Upper lobe of left lung (tissue), 6 donors: ENCODE measurements at regions not wholly inside any gene's neighbourhood (a gene's known extent, or its start where the extent isn't known, plus 50 kb on each side); places are given as distances from the start of the nearest gene placed in this dataset.

Experiments used
- ATAC-seq, 2 donors: fragments of 200-7000 bp; cut with Tn5 transposase; one replicate each; pipeline ENCODE4 v1.9.1; 2022; ENCODE audit warnings: mild to moderate bottlenecking in 2 of 2, moderate library complexity in 2 of 2; ENCODE audit not compliant: low FRiP score in 2 of 2
- DNase-seq, 2 donors: peaks; one replicate each; pipeline ENCODE4 v3.0.0-alpha.2; 2019 to 2020
- H3K27ac ChIP-seq, 4 donors: fragments of 200-600 bp; sonication (generic); one replicate each; pipeline ENCODE4 v1.5.1; 2016 to 2019
- H3K27me3 ChIP-seq, 4 donors: fragments of 200-600 bp; sonication (generic); one replicate each; pipeline ENCODE4 v1.5.1; 2017 to 2019
- H3K36me3 ChIP-seq, 4 donors: fragments of 200-600 bp; sonication (generic); one replicate each; pipeline ENCODE4 v1.5.1; 2016 to 2019
- H3K4me1 ChIP-seq, 4 donors: fragments of 200-600 bp; sonication (generic); one replicate each; pipeline ENCODE4 v1.5.1; 2018 to 2019
- H3K4me3 ChIP-seq, 4 donors: fragments of 200-600 bp; sonication (generic); one replicate each; pipeline ENCODE4 v1.5.1; 2017 to 2019; ENCODE audit warnings: mild to moderate bottlenecking in 2 of 4, moderate library complexity in 1 of 4
- H3K9me3 ChIP-seq, 4 donors: fragments of 200-600 bp; sonication (generic); one replicate each; pipeline ENCODE4 v1.5.1; 2018 to 2019
- EP300 ChIP-seq, 4 donors: sonication (generic); formaldehyde crosslinking; IDR thresholded peaks; one replicate each; pipeline ENCODE4 v1.5.1; 2017; ENCODE audit warnings: antibody characterized with exemption in 4 of 4, control low read depth in 2 of 4
- POLR2A ChIP-seq, 4 donors: fragments of 450-650 bp; IDR thresholded peaks; one replicate each; pipeline ENCODE4 v1.5.1; 2016 to 2017; ENCODE audit warnings: antibody characterized with exemption in 4 of 4, mild to moderate bottlenecking in 2 of 4
- POLR2AphosphoS5 ChIP-seq, 2 donors: sonication (generic); formaldehyde crosslinking; IDR thresholded peaks; one replicate each; pipeline ENCODE4 v1.5.1; 2017; ENCODE audit warnings: antibody characterized with exemption in 2 of 2
- WGBS, 2 donors: methylation state at CpG; one replicate each; pipeline ENCODE4 v1.1.5; 2017 to 2018; 5-methylcytosine and 5-hydroxymethylcytosine counted together
- TF ChIP-seq, protein P1 (sequence below), 6 experiments: fragments of 450-650 bp in 4 of 6; fragments of 200-600 bp in 2 of 6; sonication (generic) in 2 of 6; IDR thresholded peaks; one replicate each; pipeline ENCODE4 v1.5.1; 2016 to 2019; ENCODE audit warnings: antibody characterized with exemption in 6 of 6
- donor health status: DM: no; HTN: no; CAD: no; lungs with moderate emphysema.
- donor health status: DM: no; HTN: yes; CAD: no; lungs with severe emphysema.

DNA sequence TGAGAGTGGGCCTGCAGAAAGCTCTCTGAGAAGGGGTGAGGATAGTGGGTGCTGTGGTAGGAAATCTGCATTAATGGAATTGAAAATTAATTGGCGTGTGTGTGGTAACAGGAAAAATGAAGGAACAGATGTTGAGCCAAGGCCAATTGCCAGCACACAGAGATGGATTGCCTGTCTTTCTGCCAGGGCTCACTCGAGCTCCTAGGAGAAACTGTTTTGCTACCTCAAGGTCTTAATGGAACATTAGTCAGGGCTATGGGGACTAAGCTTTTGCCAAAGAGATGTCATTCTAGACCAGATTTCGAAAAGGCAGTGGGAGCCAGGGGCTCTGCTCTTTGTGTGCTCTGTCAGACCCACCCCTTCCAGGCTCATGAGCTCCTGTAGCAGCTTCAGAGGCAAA lies 124.0 kb upstream of the EFNA5 start:
- TF ChIP-seq, protein P1, sequence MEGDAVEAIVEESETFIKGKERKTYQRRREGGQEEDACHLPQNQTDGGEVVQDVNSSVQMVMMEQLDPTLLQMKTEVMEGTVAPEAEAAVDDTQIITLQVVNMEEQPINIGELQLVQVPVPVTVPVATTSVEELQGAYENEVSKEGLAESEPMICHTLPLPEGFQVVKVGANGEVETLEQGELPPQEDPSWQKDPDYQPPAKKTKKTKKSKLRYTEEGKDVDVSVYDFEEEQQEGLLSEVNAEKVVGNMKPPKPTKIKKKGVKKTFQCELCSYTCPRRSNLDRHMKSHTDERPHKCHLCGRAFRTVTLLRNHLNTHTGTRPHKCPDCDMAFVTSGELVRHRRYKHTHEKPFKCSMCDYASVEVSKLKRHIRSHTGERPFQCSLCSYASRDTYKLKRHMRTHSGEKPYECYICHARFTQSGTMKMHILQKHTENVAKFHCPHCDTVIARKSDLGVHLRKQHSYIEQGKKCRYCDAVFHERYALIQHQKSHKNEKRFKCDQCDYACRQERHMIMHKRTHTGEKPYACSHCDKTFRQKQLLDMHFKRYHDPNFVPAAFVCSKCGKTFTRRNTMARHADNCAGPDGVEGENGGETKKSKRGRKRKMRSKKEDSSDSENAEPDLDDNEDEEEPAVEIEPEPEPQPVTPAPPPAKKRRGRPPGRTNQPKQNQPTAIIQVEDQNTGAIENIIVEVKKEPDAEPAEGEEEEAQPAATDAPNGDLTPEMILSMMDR (IDR thresholded peaks at IDR 0.05): no peak
- no peak for TF ChIP-seq POLR2A (IDR thresholded peaks at IDR 0.05)
- TF ChIP-seq EP300 (IDR thresholded peaks at IDR 0.05): no peak
- no peak for TF ChIP-seq POLR2AphosphoS5 (IDR thresholded peaks at IDR 0.05)

GRCh38 chr5:107792940-107793339 lies 122.2 kb upstream of the EFNA5 start:
- Histone ChIP-seq H3K36me3 (no peaks in the 10 kb centered on the region), H3K27me3 (no peaks in the 10 kb centered on the region), H3K9me3 (no peaks in the 10 kb centered on the region), H3K4me3 (no peak overlapping the region), H3K27ac (no peak overlapping the region), H3K4me1 (no peaks in the 10 kb centered on the region)
- TF ChIP-seq POLR2A (IDR thresholded peaks at IDR 0.05) (no peak), EP300 (IDR thresholded peaks at IDR 0.05) (no peak), POLR2AphosphoS5 (IDR thresholded peaks at IDR 0.05) (no peak)
- TF ChIP-seq, protein P1 (IDR thresholded peaks at IDR 0.05): no peak
- ATAC-seq (no peak), DNase-seq (no peak)

More for the DNA sequence above, 124.0 kb upstream of the EFNA5 start:
- no peak overlapping the region for H3K4me3 ChIP-seq
- H3K36me3 ChIP-seq: no peaks in the 10 kb centered on the region
- DNase-seq (no peak), ATAC-seq (no peak)
- no peaks in the 10 kb centered on the region for H3K9me3 ChIP-seq
- 68 to 71% methylated on average over 3 of the region's 3 CpGs for WGBS, 2 donors
- no peaks in the 10 kb centered on the region for H3K27me3 ChIP-seq
- no peaks in the 10 kb centered on the region for H3K4me1 ChIP-seq
- no peak overlapping the region for H3K27ac ChIP-seq

DNA sequence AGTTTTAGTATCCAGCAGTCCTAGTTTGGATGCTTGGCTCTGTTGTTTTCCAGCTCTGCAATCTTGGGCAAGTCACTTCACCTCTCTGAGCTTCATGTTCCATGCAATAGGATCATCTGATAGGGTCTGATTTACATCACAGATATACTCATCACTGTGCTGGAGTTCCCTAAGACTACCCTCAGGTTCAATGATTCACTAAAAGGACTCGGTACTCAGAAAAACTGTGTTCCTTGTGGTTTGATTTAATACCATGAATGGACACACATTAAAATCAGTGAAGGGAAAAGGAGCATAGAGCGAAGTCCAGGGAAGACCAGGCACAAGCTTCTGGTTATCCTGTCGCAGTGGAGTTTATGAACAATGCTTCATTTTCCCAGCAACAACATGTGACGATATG lies 119.9 kb upstream of the EFNA5 start:
- TF ChIP-seq, protein P1 (IDR thresholded peaks at IDR 0.05): no peak
- TF ChIP-seq EP300 (IDR thresholded peaks at IDR 0.05): no peak
- whole genome bisulfite sequencing, 2 donors: 79 to 93% methylated on average over 4 of the region's 4 CpGs
- no peak for ATAC-seq

GRCh38 chr5:107786424-107786823 lies 115.7 kb upstream of the EFNA5 start:
- H3K27ac ChIP-seq: no peak overlapping the region
- no peak for TF ChIP-seq POLR2AphosphoS5 (IDR thresholded peaks at IDR 0.05)
- TF ChIP-seq EP300 (IDR thresholded peaks at IDR 0.05): no peak
- 85 to 91% methylated on average over 1 of the region's 1 CpG for WGBS, 2 donors
- H3K4me3 ChIP-seq: no peak overlapping the region
- no peaks in the 10 kb centered on the region for H3K9me3 ChIP-seq
- H3K36me3 ChIP-seq: no peaks in the 10 kb centered on the region
- DNase-seq (no peak), ATAC-seq (no peak)
- H3K4me1 ChIP-seq: no peaks in the 10 kb centered on the region
- no peaks in the 10 kb centered on the region for H3K27me3 ChIP-seq

More for the DNA sequence above, 119.9 kb upstream of the EFNA5 start:
- no peaks in the 10 kb centered on the region for H3K9me3 ChIP-seq
- H3K27ac ChIP-seq: no peak overlapping the region
- no peaks in the 10 kb centered on the region for H3K4me1 ChIP-seq
- no peaks in the 10 kb centered on the region for H3K27me3 ChIP-seq
- H3K36me3 ChIP-seq: no peaks in the 10 kb centered on the region
- H3K4me3 ChIP-seq: no peak overlapping the region
- DNase-seq: no peak

- WGBS, 2 donors: 42 to 60% methylated on average over 2 of the region's 2 CpGs
Measured at GRCh38 chr5:107783551-107783950, 112.8 kb upstream of the EFNA5 start.

More at GRCh38 chr5:107783551-107783950, 112.8 kb upstream of the EFNA5 start:
- Histone ChIP-seq H3K9me3 (no peaks in the 10 kb centered on the region), H3K4me3 (no peak overlapping the region), H3K4me1 (no peaks in the 10 kb centered on the region), H3K36me3 (no peaks in the 10 kb centered on the region), H3K27ac (no peak overlapping the region), H3K27me3 (no peaks in the 10 kb centered on the region)
- TF ChIP-seq, protein P1 (IDR thresholded peaks at IDR 0.05): no peak
- ATAC-seq: no peak
- DNase-seq: no peak
